ENCODE measurements at regions not wholly inside any gene's neighbourhood (a gene's known extent, or its start where the extent isn't known, plus 50 kb on each side); places are given as distances from the start of the nearest gene placed in this dataset.

GRCh38 chr10:78351283-78351682 is 317.6 kb downstream of the RPS24 start:
- no peak for TF ChIP-seq CTCF (IDR thresholded peaks at IDR 0.05)
- no peak for TF ChIP-seq FOXM1 (IDR thresholded peaks at IDR 0.05; ENCODE audit: low read depth)
